GM12864 (cell line): ENCODE measurements at regions not wholly inside any gene's neighbourhood (a gene's known extent, or its start where the extent isn't known, plus 50 kb on each side); places are given as distances from the start of the nearest gene placed in this dataset.

ENCODE experiments used
- DNase-seq: peaks from one replicate; pipeline ENCODE4 v3.0.0-alpha.2; 2011; ENCODE audit warnings: low read depth
- H3K4me3 ChIP-seq: 2 replicates; pipeline ENCODE4 v1.5.1; 2011; ENCODE audit warnings: mild to moderate bottlenecking, low read depth, low read length, control low read depth
- TF ChIP-seq, protein P1 (sequence below): IDR thresholded peaks from 2 replicates; pipeline ENCODE4 v1.5.1; 2011; ENCODE audit warnings: low read depth, mild to moderate bottlenecking, moderate library complexity, low read length, control low read depth, inconsistent platforms; ENCODE audit errors: missing control alignments

GRCh38 chr5:71862507-71863060 lies 143.5 kb downstream of the CARTPT start:
- no peak for DNase-seq
- no peak overlapping the region for H3K4me3 ChIP-seq
- TF ChIP-seq, protein P1, sequence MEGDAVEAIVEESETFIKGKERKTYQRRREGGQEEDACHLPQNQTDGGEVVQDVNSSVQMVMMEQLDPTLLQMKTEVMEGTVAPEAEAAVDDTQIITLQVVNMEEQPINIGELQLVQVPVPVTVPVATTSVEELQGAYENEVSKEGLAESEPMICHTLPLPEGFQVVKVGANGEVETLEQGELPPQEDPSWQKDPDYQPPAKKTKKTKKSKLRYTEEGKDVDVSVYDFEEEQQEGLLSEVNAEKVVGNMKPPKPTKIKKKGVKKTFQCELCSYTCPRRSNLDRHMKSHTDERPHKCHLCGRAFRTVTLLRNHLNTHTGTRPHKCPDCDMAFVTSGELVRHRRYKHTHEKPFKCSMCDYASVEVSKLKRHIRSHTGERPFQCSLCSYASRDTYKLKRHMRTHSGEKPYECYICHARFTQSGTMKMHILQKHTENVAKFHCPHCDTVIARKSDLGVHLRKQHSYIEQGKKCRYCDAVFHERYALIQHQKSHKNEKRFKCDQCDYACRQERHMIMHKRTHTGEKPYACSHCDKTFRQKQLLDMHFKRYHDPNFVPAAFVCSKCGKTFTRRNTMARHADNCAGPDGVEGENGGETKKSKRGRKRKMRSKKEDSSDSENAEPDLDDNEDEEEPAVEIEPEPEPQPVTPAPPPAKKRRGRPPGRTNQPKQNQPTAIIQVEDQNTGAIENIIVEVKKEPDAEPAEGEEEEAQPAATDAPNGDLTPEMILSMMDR: no peak

GRCh38 chr5:71864730-71865601 lies 145.9 kb downstream of the CARTPT start:
- TF ChIP-seq, protein P1: no peak
- DNase-seq: no peak
- H3K4me3 ChIP-seq: no peak overlapping the region

GRCh38 chr5:71865665-71866320 lies 146.7 kb downstream of the CARTPT start:
- no peak for DNase-seq
- H3K4me3 ChIP-seq: no peak overlapping the region
- TF ChIP-seq, protein P1: no peak

DNA sequence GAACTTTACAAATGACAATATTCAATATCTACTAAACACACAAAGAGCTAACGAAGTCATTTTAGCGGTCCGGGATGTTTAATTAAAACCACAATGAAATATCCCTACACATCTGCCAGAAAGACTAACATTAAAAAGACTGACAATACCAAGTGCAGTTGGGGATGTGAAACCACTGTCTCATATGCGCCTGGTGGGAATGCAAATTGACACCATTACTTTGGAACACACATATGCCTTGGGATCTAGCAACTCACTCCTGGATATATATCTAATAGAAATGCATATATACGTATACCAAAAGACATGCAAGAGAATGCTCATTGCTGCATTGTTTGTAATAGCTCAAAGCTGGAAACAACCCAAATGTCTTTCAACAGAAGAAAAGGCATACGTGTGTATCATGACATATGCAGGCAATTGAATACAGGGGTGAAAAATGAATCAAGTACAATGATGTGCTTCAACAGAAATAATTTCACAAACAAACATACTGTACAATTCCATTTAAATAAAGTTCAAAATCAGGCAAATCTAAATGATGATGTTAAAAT lies 153.3 kb downstream of the CARTPT start:
- TF ChIP-seq, protein P1: no peak
- H3K4me3 ChIP-seq: no peak overlapping the region
- DNase-seq: no peak

GRCh38 chr5:71873191-71873591 lies 154.1 kb downstream of the CARTPT start:
- TF ChIP-seq, protein P1: no peak
- no peak for DNase-seq

DNA sequence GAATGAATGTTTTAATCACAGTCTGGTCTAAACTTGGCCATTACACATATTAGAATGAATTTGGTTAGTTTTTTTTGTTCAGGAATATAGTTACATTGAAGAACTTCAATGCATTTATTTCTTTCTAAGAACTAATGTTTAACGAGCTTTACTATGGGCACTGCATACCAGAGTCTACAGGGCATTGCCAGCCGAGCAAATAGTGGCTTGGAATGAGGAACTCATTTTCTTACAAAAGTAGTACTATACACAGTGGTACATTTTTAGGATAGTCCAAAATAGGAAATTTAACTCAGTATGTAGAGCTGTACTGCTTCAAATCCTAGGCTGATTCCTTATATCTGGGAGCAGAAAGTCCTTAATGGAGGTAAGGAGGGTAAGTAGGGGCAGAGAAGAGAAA lies 155.4 kb downstream of the CARTPT start:
- TF ChIP-seq, protein P1: no peak
- DNase-seq: no peak
- no peak overlapping the region for H3K4me3 ChIP-seq

More at GRCh38 chr5:71873191-71873591, 154.1 kb downstream of the CARTPT start:
- no peak overlapping the region for H3K4me3 ChIP-seq
